ENCODE measurements at regions not wholly inside any gene's neighbourhood (a gene's known extent, or its start where the extent isn't known, plus 50 kb on each side); places are given as distances from the start of the nearest gene placed in this dataset.

DNA sequence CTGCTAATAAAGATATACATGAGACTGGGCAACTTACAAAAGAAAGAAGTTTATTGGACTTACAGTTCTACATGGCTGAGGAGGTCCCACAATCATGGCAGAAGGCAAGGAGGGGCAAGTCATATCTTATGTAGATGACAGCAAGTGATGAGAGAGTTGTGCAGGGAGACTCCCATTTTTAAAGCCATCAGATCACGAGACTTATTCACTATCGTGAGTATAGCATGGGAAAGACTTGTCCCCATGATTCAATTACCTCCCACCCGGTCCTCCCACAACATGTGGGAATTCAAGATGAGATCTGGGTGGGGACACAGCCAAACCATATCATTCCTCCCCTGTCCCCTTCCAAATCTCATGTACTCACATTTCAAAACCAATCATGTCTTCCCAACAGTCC, 50.9 kb upstream of the GRID2 start:
- Histone ChIP-seq H3K4me1 (no peaks in the 10 kb centered on the region), H3K27ac (no peak overlapping the region), H3K9me3 (peaks cover 0 to 56% (median 39%) of the 10 kb centered on the region in 8 donors), H3K4me3 (no peak overlapping the region), H3K27me3 (replicated peaks in 1 of 7) (no peaks in the 10 kb centered on the region), H3K36me3 (no peaks in the 10 kb centered on the region)
- intact Hi-C loops (cut with DNase I; ENCODE audit: low total_unique reads): no loop called here
- no peak for TF ChIP-seq POLR2A (IDR thresholded peaks at IDR 0.05)
- TF ChIP-seq, protein P1, sequence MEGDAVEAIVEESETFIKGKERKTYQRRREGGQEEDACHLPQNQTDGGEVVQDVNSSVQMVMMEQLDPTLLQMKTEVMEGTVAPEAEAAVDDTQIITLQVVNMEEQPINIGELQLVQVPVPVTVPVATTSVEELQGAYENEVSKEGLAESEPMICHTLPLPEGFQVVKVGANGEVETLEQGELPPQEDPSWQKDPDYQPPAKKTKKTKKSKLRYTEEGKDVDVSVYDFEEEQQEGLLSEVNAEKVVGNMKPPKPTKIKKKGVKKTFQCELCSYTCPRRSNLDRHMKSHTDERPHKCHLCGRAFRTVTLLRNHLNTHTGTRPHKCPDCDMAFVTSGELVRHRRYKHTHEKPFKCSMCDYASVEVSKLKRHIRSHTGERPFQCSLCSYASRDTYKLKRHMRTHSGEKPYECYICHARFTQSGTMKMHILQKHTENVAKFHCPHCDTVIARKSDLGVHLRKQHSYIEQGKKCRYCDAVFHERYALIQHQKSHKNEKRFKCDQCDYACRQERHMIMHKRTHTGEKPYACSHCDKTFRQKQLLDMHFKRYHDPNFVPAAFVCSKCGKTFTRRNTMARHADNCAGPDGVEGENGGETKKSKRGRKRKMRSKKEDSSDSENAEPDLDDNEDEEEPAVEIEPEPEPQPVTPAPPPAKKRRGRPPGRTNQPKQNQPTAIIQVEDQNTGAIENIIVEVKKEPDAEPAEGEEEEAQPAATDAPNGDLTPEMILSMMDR (IDR thresholded peaks at IDR 0.05 in 8 of 11, conservative IDR thresholded peaks at IDR 0.05 in 3 of 11): no peak
- TF ChIP-seq POLR2AphosphoS5 (IDR thresholded peaks at IDR 0.05): no peak
- 85 to 94% (median 87%) methylated on average over 3 of the region's 3 CpGs for WGBS, 5 donors
- no peak for DNase-seq

DNA sequence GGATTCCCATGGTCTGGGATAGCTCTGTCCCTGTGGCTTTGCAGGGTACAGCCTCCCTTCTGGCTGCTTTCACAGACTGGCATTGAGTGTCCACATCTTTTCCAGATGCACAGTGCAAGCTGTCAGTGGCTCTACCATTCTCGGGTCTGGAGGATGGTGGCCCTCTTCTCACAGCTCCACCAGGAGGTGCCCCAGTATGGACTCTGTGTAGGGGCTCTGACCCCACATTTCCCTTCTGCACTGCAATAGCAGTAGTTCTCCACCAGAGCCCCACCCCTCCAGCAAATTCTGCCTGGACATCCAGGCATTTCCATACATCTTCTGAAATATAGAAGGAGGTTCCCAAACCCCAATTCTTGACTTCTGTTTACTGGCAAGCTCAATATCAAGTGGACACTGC, 50.2 kb upstream of the GRID2 start:
- TF ChIP-seq POLR2A (IDR thresholded peaks at IDR 0.05) (no peak), POLR2AphosphoS5 (IDR thresholded peaks at IDR 0.05) (no peak)
- TF ChIP-seq, protein P1 (IDR thresholded peaks at IDR 0.05 in 8 of 11, conservative IDR thresholded peaks at IDR 0.05 in 3 of 11): no peak
- H3K36me3 ChIP-seq: no peaks in the 10 kb centered on the region
- no peak for DNase-seq
- H3K27ac ChIP-seq: no peak overlapping the region
- H3K27me3 ChIP-seq (replicated peaks in 1 of 7): no peaks in the 10 kb centered on the region
- 67 to 90% (median 86%) methylated on average over 1 of the region's 1 CpG; no CpG with 5 or more reads in 1 of the 5 donors for WGBS, 5 donors
- intact Hi-C loops (cut with DNase I; ENCODE audit: low total_unique reads): no loop called here
- H3K4me1 ChIP-seq: no peaks in the 10 kb centered on the region
- peaks cover 0 to 56% (median 39%) of the 10 kb centered on the region in 8 donors for H3K9me3 ChIP-seq
- H3K4me3 ChIP-seq: no peak overlapping the region

Small RNA genes lying in the stretch of these regions (small RNA-seq; reads per million reads assigned to genes)
- 0 reads per million in 4 donors for gene KRT19P6

All from spleen (tissue), 11 donors.